HG02678 (cell line): ENCODE measurements at regions not wholly inside any gene's neighbourhood (a gene's known extent, or its start where the extent isn't known, plus 50 kb on each side); places are given as distances from the start of the nearest gene placed in this dataset.
"Not testable (repeated sequence)": the region's sequence is repeated elsewhere in the genome, so short reads cannot be mapped to it uniquely, and the experiment has no call there.

ENCODE experiments used
- ATAC-seq: cut with Tn5 transposase; IDR thresholded peaks from one replicate; pipeline ENCODE4 v1.9.1; 2021; ENCODE audit warnings: mild to moderate bottlenecking, moderate library complexity; ENCODE audit not compliant: unreplicated experiment

DNA sequence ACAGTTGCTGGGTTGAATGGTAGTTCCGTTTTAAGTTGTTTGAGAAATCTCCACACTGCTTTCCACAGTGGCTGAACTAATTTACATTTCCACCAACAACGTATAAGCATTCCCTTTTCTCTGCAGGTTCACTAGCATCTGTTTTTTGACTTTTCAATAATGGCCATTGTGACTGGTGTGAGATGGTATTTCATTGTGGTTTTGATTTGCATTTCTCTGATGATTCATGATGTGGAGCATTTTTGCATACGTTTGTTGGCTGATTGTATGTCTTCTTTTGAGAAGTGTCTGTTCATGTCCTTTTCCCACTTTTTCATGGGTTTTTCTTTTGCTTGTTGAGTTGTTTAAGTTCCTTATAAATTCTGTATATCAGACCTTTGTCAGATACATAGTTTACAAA lies 150.2 kb upstream of the MAP3K1 start:
- not testable (repeated sequence) for ATAC-seq

DNA sequence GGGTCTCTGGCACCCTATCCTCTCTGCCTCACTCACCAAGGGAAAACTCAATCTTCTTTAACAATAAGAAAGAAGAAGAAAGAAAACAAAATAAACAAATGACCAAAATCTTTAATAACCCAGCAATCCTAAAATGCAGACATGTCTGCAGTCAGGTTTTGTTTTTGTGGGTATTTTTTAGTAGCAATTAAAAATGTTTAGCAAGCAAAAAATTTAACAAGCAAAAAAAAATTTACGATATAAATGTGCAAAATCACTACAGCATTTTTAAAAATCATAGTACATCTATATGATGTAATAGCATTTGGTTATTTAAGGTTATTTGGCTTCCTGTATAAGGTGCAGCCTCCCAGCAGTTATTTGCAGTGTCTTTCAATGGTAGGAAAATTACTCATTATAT lies 151.3 kb upstream of the MAP3K1 start:
- no peak for ATAC-seq

DNA sequence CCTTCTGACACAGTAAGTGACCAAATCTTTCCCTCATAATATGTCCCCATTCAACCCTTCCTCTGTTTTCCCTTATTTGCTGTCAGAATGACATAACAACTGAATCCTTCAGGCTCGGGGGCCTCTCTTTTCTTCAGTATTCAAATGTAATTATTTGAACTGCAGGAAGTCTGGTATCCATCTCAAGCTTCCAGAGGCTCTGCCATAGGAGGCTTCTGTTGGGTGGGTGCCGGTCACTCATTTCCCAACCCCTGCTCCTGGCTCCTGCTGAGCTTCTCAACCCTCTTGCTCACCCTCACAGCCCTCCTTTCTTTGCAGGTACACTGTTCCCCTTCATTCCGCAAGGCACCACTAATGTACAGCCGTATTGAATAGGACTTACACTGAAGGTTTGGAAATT lies 151.8 kb upstream of the MAP3K1 start:
- ATAC-seq: no peak

DNA sequence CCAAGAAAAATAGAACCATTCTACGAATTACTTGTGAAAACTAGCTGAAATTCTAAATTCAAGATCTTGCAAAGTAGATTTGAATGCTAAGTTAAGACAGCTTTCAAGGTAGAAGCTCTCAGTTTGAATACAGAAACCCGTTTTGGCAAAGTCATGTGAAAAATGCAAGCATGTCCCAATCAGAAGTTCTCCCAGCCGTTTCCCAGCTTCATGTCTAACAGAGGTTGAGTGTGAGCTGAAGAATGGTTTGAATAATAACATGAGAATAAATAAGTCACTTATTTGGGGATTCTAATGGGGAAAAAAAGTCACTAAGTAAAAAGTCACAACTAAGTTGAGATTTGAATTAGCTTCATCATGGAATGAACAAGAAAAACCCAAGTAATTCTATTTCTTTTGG lies 152.5 kb upstream of the MAP3K1 start:
- ATAC-seq: no peak

DNA sequence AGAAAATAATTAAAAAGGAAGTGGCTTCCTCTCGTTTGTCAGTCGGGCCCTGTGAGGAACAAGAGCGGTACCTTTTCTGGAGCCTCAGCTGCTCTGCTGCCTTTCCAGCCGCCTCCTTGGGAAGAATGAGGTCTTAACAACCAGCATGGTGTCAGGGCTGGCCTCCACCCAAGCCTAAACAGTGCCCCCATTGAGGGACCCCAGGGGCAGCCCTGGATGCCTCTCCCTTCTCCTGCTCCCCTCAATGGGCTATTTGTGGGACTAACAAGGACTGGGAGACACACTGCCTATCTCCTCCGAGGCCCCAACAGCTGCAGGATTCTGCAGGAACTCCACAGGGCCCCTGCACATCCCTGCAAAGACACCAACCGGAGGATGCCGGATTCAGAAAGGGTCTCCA lies 155.4 kb upstream of the MAP3K1 start:
- no peak for ATAC-seq

DNA sequence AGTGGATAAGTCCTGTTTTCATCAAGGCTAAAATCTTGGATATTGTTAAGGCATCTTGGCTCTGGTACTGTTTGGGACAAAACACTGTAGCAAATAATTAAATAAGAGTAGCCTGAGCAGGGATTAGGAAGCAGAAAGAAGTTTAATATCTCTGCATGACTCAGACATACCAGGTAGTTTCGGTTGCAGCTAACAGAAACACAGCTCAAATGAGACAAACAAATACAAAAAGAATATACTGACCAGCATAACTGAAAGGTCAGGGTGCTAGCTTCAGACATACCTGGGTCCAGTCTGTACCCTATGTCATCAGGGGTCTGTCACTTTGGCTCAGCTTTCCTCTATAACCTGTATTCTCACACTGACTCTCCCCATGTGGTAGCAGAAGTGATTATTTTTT lies 156.4 kb upstream of the MAP3K1 start:
- ATAC-seq: no peak

DNA sequence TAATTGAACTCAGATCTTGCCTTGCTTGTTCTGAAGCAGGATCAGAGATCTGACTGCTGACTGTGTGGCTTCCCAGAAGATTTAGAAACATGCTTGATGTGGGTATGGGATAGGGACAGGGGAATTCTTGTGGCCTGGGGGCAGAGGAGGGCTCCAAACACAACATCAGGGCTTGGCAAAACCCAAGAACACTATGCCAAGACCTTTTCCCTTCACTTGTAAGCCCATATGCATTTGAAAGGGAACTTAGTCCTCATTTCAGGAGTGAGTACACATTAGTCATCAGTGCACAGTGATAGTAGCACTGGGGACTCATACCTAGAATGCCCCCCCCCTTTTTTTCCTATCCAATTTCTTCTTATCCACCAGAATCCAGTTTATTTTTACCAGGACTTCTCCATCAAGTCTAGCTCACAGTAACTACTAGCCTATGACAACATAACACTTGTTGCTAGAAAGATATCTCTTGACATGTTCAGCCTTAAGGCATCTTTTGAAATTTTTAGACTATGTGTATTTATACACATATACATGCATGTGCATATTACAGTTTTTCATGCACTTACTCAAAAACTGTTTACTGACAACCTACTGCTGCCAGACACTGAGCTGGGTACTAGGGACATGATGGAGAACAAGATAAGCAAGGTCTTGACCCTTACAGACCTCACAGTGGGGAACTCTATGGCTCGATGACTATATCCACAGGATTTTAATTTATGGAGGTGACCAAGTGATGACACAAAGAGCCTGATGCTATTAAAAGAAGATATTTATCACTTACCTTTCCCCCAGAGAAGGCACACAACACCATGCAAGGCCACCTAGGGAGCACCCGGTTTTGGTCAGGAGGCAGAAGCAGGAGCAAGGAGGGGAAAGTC lies 158.3 kb upstream of the MAP3K1 start:
- ATAC-seq: no peak

DNA sequence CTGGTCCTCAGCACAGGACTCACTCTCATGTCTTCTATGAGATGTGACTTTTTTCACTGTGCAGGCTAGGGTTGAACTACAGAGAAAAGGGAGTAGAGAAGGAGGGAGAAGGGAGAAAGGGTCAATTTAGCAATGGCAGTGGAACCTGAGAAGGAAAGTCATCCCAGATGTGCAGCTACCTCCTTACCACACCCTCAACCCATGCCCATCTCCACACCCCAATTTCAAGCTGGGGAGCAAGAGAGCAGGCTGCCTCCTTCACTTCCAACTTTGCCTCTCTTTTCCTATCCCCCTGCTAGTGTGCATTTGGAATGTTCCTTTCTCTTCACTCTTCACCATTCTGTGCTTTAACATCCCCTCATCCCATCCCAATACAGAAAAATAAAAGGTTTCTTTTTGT lies 163.5 kb upstream of the MAP3K1 start:
- ATAC-seq: no peak

DNA sequence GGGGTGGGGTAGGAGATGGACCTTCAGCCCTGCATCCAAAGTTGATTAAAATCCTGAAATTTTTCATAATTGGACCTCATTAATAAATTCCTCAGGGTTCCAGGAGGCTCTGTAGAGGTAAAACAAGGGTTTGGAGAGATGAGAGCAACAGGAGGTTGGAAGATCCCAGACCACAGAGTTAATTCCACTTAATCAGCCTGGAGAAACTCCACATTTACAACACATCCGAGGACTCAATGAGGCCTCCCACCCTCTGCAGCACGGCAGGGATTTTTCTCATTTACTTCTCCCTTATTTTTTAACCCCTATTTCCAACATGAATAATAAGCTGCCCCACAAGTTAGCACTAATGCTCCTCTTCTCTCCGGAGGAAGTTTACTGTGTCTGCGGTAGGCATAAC lies 165.0 kb upstream of the MAP3K1 start:
- no peak for ATAC-seq

DNA sequence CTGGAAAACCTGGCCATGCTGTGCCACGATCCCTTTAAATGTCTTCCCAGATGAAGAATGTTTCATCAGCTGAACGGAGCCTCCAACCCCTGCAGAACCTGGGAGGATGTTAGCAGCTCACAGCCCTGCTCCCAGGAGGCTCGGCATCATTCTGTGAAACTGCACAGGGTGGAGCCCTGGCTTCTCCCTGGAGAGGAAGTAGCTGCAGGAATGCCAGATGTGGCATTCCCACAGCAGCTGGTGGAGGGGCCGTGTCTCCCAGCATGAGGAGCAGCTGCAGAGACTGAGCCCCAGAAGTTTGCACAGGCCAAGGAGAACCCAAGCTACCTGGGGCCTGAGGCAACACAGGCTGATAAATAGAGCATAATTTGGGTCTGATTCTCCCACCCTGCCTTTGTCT lies 165.8 kb upstream of the MAP3K1 start:
- no peak for ATAC-seq

DNA sequence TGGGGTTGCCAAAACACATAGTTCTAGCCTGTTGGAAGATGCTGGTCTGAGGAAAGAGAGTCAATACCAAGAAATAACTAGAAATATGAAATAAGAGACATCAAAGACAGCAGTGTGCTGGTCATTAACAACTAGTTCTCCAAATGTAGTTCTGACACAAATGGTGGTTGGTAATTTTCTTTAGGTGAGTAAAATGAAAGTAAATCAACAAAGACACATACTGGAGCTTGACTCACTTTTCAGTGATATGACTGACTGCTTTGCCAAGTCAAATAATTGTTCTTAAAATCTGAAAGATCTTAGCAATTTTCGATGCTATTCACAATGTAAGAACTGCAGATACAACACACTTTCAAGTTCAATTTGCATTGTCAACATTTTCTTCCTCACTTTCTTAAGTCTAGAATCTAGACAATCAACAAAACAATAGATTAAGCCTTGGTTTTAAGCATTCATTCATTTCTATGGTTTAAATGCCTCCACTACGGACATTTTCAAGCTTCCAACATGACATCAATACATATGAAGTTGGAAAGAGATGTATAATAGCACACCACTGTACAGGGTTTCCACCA lies 166.8 kb upstream of the MAP3K1 start:
- no peak for ATAC-seq

DNA sequence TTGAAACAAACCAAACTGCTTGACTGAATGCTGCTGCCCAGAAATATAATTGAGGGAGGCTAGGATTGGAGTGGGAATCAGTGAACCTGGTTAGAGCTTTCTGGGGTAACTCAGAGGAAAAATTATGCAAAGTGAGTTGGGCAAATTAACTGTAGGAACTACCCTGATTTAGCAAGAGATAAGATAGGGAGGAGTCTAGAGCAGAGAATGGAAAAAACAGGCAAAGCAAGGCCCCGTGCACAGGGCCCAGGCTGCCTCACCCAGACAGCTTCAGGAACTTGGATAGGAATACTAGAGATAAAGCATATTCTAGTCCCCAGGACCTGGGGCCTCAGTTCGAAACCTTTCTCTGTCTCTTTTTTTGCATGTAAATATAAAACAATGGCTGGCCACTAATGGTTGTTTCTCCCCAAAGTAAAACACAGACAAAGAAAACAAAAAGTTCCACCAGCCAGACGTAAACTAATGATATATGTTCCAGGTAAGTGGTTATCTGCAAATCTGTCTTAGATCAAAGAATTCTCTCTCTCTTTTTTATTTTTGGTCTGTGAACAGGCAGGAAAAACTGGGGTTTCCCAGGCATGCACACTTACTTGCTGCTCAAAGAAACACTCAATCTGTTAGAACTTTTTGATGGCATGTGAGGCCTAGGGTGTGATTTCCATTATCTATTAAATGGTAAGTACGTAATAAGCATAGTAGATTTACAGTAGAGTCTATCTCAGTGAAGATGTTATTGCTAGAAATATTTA lies 168.1 kb upstream of the MAP3K1 start:
- no peak for ATAC-seq

DNA sequence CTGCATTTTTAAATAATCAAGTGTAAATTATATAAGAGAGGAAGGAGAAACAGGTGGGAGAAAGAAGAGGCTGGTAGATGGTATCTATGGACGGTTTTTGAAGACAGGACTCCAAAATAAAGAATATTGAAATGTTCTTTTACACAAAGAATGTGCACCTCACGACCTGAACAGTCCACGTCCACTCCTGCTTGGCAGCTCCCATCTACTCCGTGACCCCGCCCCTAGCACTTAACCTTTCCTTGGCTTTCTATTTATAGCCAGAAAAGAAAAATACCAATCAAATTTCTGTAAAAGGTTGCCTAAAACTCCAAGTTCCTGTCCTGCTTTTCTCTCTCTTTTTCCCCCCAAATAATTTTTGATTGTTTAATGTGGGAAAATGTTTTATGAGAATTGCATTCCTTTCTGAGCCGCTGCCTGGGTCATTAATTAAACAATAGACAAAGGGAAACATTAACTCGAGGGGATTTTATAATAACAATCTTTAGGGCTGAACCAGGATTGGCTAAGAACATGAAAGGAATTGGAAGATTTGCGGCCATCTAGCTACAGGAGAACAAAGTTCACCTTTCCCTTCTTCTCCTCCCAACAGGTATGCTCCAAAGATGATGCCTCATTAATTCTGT lies 173.6 kb upstream of the MAP3K1 start:
- ATAC-seq: no peak

DNA sequence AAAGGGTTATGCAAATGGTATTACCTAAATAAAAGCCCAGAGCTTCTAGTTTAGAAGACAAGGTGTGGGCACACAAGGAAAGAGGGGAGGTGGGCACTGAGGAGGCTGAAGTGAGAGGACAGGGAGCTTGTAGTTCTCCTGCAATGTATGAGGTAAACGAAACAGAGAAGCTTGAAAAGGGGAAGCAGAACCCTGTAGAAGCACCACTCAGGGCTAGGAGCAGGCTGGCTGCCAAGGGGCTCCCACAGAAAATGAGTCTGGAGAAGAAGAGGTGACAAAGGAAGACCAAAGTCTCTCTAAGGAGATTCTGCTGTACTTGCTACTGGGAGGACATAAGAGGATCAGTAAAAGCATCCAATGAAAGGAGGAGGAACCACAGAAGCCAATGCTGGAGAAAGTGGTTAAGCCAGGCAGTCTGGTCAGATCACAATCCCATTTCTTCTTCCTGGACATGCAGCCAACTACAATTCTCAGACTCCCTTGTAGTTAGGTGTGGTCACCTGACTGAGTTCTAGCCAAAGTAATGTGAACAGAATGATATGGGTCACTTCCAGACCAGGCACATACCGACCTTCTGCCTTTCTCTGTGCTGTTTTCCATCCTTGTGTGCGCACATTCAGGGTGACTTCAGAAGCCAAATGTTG lies 174.5 kb upstream of the MAP3K1 start:
- ATAC-seq: peak; percentile 72

DNA sequence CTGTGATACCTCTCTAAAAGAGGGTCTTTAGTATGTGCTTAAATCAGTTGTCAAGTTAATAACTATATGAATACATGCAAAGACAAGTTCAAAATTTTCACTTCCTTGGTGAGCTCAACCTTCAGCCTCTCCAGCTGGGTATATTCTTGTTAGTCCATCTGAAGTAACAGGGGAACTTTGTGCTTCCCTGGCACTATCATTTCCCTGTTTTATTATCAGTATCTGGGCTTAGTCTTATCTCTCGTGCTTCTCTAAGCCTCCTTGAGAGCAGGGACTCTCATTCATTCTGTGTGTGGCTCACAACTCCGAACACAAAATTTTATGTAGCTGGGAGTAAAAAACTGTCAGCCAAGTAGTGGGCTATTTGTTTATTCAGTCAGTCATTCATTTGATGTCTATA lies 175.9 kb upstream of the MAP3K1 start:
- ATAC-seq: no peak

DNA sequence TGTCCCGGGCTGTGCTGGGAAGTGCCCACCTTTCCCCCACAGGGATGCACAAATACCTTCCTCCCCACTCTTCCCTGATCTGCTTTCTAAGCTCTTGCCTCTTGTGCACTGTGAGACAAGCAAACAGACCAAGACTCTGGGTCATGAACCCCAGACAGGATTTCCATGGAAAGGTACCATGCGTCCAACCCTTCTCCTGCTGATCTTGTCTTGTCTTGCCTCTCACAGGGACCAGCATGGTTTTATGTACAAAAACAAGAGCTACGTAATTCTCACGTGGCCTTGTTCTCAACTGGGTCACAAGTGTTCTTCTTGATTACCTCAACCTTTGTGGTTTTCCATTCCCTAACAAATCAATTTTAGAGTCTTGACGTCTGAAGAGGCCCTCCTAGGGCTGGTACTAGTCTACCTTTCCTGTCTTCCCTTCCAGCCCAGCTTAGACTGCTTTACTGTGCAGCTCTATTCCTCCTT lies 176.5 kb upstream of the MAP3K1 start:
- no peak for ATAC-seq

DNA sequence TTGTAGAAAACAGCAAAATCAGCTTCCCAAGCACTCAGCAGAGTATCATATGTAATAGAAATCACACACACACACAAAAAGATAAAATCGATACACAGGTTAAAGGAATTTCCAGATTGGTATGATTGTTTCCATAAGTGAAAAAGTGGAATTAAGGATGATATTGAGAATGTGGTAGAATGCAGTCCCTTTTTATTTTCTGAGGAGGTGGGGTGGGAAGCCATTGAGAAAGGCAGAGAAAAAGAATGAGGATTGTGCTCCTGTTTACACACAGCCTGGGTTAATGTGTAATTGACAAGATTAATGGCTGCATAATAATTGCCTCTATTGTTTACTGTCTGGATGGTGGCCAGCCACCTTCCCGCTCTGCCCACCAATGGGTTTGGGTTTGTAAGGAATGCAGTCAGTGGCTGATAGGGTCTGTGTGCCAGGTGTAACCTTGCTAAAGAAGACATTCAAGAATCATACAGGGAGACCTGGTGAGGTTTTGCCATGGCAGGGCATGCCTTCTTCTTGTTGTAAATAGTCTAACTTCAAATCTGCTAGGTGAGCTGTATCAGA lies 177.2 kb upstream of the MAP3K1 start:
- no peak for ATAC-seq

DNA sequence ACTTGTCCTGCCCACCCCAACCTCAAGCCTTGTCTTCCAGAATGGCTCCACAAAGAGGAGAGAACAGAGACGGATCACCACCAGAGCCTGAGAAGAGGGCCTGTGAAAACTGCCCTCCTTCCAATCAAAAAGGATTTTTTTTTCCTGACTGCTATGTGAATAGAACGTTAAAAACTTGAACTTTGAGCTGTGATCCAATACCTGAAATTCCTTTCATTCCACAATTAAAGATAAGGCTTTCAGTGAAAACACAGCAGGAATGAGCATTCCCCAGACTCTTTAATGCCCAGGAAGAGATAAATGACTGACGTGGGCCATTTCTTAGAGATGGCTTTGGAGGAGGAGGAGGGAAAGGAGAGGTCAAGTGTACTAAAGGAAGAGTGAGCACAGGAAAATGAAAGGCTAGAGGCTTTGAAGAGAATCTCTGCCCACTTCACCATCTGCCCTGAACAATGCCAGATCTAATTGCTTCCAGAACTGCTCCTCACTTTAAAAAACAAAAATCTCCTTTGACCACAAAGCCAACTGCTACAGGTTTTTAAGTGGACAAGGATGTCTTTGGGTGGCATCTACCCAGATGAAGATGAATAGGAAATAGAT lies 177.9 kb upstream of the MAP3K1 start:
- ATAC-seq: no peak

DNA sequence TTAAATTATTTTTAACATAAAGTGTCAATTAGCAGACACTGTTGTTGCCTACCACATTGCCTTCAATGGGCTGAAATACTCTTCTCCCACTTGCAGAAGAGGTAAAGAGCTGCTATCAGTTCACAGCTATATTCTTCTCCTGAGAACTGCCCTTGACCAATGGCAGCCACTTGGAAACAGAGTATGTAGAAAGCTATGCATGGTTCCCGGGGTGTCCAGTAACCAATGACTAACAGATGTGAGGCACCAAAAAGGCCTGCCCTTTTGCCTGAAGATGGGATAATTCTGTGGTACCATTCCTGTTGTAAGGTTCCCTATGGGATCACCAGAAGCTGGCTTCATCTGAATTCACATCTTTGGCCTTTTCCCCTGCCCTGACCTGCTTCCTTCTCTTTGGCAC lies 181.4 kb upstream of the MAP3K1 start:
- ATAC-seq: no peak

DNA sequence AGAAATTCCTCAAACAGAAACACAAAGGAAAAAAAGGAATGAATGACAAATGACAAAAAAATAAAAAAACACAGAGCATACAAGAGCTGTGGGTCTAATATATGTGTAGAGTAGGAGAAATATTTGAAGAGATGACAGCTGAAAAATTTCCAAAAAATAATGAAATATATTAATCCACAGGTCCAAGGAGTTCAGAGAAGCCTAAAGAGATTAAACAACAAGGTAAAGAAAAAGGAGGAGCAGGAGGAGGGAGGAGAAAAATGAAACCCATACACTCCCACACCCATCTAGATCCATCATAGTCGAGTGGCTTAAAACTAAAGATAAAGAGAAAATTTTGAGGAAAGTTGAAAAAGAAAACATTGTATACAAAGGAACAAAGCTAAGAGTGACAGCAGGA lies 182.4 kb upstream of the MAP3K1 start:
- no peak for ATAC-seq
